ENCODE measurements at regions not wholly inside any gene's neighbourhood (a gene's known extent, or its start where the extent isn't known, plus 50 kb on each side); places are given as distances from the start of the nearest gene placed in this dataset.

GRCh38 chr7:115676707-115677106 lies 353.9 kb downstream of the TFEC start:
- TF ChIP-seq FOS (IDR thresholded peaks at IDR 0.05; ENCODE audit: borderline replicate concordance, insufficient read depth, low read length): no peak
- TF ChIP-seq, protein P1, sequence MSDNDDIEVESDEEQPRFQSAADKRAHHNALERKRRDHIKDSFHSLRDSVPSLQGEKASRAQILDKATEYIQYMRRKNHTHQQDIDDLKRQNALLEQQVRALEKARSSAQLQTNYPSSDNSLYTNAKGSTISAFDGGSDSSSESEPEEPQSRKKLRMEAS (IDR thresholded peaks at IDR 0.05; ENCODE audit: insufficient read depth, insufficient read length): no peak
- no peak for TF ChIP-seq POLR2A (IDR thresholded peaks at IDR 0.05; ENCODE audit: low read depth, low read length)
- TF ChIP-seq MYC (IDR thresholded peaks at IDR 0.05; ENCODE audit: low read depth, low read length): no peak
- no peak for TF ChIP-seq JUN (IDR thresholded peaks at IDR 0.05; ENCODE audit: borderline replicate concordance, insufficient read depth, insufficient read length, low read depth)
- no peak for TF ChIP-seq GATA2 (IDR thresholded peaks at IDR 0.05; ENCODE audit: insufficient read depth, insufficient read length, low read depth, low read length)
- TF ChIP-seq, protein P2, sequence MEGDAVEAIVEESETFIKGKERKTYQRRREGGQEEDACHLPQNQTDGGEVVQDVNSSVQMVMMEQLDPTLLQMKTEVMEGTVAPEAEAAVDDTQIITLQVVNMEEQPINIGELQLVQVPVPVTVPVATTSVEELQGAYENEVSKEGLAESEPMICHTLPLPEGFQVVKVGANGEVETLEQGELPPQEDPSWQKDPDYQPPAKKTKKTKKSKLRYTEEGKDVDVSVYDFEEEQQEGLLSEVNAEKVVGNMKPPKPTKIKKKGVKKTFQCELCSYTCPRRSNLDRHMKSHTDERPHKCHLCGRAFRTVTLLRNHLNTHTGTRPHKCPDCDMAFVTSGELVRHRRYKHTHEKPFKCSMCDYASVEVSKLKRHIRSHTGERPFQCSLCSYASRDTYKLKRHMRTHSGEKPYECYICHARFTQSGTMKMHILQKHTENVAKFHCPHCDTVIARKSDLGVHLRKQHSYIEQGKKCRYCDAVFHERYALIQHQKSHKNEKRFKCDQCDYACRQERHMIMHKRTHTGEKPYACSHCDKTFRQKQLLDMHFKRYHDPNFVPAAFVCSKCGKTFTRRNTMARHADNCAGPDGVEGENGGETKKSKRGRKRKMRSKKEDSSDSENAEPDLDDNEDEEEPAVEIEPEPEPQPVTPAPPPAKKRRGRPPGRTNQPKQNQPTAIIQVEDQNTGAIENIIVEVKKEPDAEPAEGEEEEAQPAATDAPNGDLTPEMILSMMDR (IDR thresholded peaks at IDR 0.05; ENCODE audit: extremely low read depth in 1 of 2, insufficient read depth in 1 of 2, low read depth in 1 of 2, low read length in 2 of 2): no peak
- no peak for TF ChIP-seq POLR2AphosphoS5 (IDR thresholded peaks at IDR 0.05; ENCODE audit: insufficient read depth, low read depth, low read length)
- Histone ChIP-seq H3K4me3 (replicated peaks in 1 of 3; ENCODE audit: insufficient read depth in 1 of 3, low read depth in 1 of 3, low read length in 3 of 3) (no peak overlapping the region), H3K9ac (replicated peaks; ENCODE audit: extremely low read depth, insufficient read depth, low read length) (no peak overlapping the region), H4K20me1 (replicated peaks; ENCODE audit: control insufficient read depth, extremely low read depth, insufficient read depth, low read length) (no peaks in the 10 kb centered on the region), H3K27ac (ENCODE audit: insufficient read depth, low read depth, low read length) (no peak overlapping the region), H3K9me3 (replicated peaks; ENCODE audit: control insufficient read depth, insufficient read depth, low read length) (no peaks in the 10 kb centered on the region), H2AFZ (ENCODE audit: low read depth, low read length) (no peak overlapping the region), H3K9me1 (replicated peaks; ENCODE audit: control insufficient read depth, extremely low read depth, insufficient read depth, low read length) (no peaks in the 10 kb centered on the region), H3K4me1 (ENCODE audit: control insufficient read depth, extremely low read depth, insufficient read depth, low read length) (no peaks in the 10 kb centered on the region), H3K4me2 (ENCODE audit: insufficient read depth, low read length) (no peak overlapping the region), H3K27me3 (ENCODE audit: control insufficient read depth in 2 of 2, insufficient read depth in 2 of 2, low read length in 2 of 2) (no peaks in the 10 kb centered on the region), H3K36me3 (ENCODE audit: control insufficient read depth in 2 of 2, extremely low read depth in 1 of 2, insufficient read depth in 2 of 2, low read length in 2 of 2) (no peaks in the 10 kb centered on the region), H3K79me2 (ENCODE audit: control insufficient read depth, insufficient read depth, low read length) (no peaks in the 10 kb centered on the region)
- no TSS peak for BruUV-seq (replicated peaks)
- ChIA-PET POLR2A (no interaction called here), CTCF (interaction anchor here (0.6 to 1.7 kb wide), 4 partner anchors 325 to 1595 kb away, joined by 3 to 13 read pairs (median 5); no protein-coding TSS in a partner anchor)
- DNase-seq (ENCODE audit: low read depth, low spot score): no peak
- dilution Hi-C loops (cut with MboI; ENCODE audit: extremely low pct_ligation_motif_present, low sequenced_read_pairs): no loop called here
- no peak for FAIRE-seq
- intact Hi-C loops (cut with micrococcal nuclease): loop anchor here (5.0 kb wide), 1 partner anchor 1594 kb away; no protein-coding TSS in a partner anchor

Measured in endothelial cell of umbilical vein (primary cell).